AG04450 (cell line): ENCODE measurements at regions not wholly inside any gene's neighbourhood (a gene's known extent, or its start where the extent isn't known, plus 50 kb on each side); places are given as distances from the start of the nearest gene placed in this dataset.

Experiments used
- CTCF ChIA-PET: fragments of 300-600, 350-600 bp; formaldehyde crosslinking; extraction: SDS; loops from one replicate; lab custom pipeline; 2022; ENCODE audit warnings: antibody characterized with exemption, inconsistent platforms; lab: Charles Lee
- POLR2A ChIA-PET: fragments of 350-600 bp; formaldehyde crosslinking; extraction: SDS; loops from one replicate; lab custom pipeline; 2021; ENCODE audit warnings: antibody characterized with exemption, inconsistent platforms; lab: Yijun Ruan, JAX
- DNase-seq: peaks from one replicate; pipeline ENCODE4 v3.0.0-alpha.2; 2011; ENCODE audit warnings: low read depth, low spot score
- H3K27ac ChIP-seq: one replicate; pipeline ENCODE4 v1.5.1; 2012; ENCODE audit warnings: low read depth, low read length, control low read depth
- H3K27me3 ChIP-seq: one replicate; pipeline ENCODE4 v1.6.0; 2012; ENCODE audit warnings: low read length; ENCODE audit not compliant: control insufficient read depth, insufficient read depth
- H3K4me3 ChIP-seq: 2 replicates; pipeline ENCODE4 v1.5.1; 2011; ENCODE audit warnings: mild to moderate bottlenecking, low read depth, low read length, control low read depth
- H3K9me3 ChIP-seq: 2 replicates; pipeline ENCODE4 v1.5.1; 2012; ENCODE audit warnings: low read length; ENCODE audit not compliant: control insufficient read depth, insufficient read depth
- TF ChIP-seq, protein P1 (sequence below): IDR thresholded peaks from 2 replicates; pipeline ENCODE4 v1.5.1; 2011; ENCODE audit warnings: low read depth, low read length, control low read depth, inconsistent platforms

DNA sequence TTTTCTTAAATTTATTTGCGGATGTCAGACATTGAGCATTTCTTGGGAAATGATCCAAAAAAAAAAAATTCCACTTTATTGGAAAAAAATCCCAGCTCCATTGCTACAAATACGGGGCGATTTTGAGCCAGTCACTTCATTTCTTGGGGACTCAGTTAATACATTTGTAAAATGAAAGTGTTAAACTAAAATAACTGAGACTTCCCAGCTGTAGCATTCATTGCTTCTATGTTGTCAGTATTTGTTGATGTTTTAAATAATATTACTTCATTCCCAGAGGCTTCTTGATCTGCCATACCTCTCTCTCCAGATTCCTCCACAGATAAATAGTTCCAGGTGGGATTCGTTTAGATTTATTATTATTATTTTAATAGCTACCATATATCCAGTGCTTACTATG lies 77.1 kb upstream of the HS3ST3A1 start:
- TF ChIP-seq, protein P1, sequence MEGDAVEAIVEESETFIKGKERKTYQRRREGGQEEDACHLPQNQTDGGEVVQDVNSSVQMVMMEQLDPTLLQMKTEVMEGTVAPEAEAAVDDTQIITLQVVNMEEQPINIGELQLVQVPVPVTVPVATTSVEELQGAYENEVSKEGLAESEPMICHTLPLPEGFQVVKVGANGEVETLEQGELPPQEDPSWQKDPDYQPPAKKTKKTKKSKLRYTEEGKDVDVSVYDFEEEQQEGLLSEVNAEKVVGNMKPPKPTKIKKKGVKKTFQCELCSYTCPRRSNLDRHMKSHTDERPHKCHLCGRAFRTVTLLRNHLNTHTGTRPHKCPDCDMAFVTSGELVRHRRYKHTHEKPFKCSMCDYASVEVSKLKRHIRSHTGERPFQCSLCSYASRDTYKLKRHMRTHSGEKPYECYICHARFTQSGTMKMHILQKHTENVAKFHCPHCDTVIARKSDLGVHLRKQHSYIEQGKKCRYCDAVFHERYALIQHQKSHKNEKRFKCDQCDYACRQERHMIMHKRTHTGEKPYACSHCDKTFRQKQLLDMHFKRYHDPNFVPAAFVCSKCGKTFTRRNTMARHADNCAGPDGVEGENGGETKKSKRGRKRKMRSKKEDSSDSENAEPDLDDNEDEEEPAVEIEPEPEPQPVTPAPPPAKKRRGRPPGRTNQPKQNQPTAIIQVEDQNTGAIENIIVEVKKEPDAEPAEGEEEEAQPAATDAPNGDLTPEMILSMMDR, result no peak
- ChIA-PET POLR2A (no interaction called here), CTCF (no interaction called here)
- no peak for DNase-seq
- no peak overlapping the region for H3K4me3 ChIP-seq
- H3K27ac ChIP-seq, result no peak overlapping the region
- H3K9me3 ChIP-seq, result no peaks in the 10 kb centered on the region
- no peaks in the 10 kb centered on the region for H3K27me3 ChIP-seq

DNA sequence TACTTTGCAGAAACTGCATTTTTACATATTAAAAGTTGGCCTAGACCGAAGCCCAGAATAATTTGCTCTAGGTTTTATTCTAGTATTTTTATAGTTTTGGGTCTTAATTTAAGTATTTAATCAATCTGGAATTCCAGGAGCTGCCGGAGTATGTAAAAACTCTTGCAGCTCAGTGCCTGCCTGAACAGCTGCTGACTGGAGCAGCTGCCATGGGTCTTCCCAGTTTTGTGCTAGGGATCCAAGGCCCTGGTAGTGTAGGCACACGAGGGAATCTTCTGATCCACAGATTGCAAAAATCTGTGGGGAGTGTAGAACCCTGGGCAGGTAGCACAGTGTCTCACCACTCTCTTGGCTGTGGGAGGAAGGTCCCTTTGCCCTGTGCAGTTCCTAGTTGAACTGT lies 87.0 kb upstream of the HS3ST3A1 start:
- TF ChIP-seq, protein P1, result no peak
- Histone ChIP-seq H3K4me3 (no peak overlapping the region), H3K27ac (no peak overlapping the region), H3K9me3 (no peaks in the 10 kb centered on the region), H3K27me3 (no peaks in the 10 kb centered on the region)
- POLR2A ChIA-PET, result no interaction called here
- CTCF ChIA-PET, result no interaction called here
- DNase-seq, result no peak

DNA sequence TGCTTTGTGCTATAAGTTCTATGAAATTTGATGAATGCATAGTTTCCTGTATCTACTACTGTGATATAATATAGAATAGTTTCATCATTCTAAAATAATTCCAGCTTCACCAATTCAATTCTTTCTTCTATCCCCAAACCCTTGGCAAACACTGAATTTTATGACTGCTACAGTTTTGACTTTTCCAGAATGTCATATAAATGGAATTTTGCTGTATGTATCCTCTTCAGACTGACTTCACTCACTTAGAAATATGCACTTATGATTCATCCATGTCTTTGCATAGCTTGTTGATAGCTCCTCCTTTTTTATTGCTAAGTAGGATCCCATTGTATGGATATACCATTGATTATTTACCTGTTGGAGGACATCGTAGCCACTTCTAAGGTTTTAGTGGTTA lies 89.1 kb upstream of the HS3ST3A1 start:
- TF ChIP-seq, protein P1, result no peak
- ChIA-PET POLR2A (no interaction called here), CTCF (no interaction called here)
- no peak overlapping the region for H3K27ac ChIP-seq
- H3K27me3 ChIP-seq, result no peaks in the 10 kb centered on the region
- no peak overlapping the region for H3K4me3 ChIP-seq
- no peak for DNase-seq
- H3K9me3 ChIP-seq, result no peaks in the 10 kb centered on the region

DNA sequence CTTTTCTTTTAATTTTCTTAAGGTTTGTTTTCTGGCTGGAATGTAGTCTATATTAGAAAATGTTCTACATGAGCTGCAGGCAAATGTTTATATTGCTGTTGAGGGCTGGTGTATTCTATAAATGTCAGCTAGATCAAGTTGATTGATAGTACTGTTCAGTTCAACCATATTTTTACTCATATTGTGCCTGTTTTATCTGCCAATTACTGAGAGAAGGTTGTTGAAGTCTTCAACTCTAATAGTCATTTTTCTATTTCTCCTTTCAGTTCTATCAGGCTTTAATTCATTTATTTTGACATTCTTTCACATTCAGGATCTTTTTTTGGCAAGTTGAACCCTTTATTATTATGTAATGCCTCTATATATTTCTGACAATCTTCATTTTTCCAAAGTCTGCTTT lies 93.2 kb upstream of the HS3ST3A1 start:
- ChIA-PET CTCF (interaction anchor here (0.7 kb wide), 1 partner anchor 607 kb away, joined by 3 read pairs; no protein-coding TSS in a partner anchor), POLR2A (no interaction called here)
- DNase-seq, result no peak
- H3K9me3 ChIP-seq, result no peaks in the 10 kb centered on the region
- H3K4me3 ChIP-seq, result no peak overlapping the region
- TF ChIP-seq, protein P1, result no peak
- H3K27me3 ChIP-seq, result no peaks in the 10 kb centered on the region
- H3K27ac ChIP-seq, result no peak overlapping the region

DNA sequence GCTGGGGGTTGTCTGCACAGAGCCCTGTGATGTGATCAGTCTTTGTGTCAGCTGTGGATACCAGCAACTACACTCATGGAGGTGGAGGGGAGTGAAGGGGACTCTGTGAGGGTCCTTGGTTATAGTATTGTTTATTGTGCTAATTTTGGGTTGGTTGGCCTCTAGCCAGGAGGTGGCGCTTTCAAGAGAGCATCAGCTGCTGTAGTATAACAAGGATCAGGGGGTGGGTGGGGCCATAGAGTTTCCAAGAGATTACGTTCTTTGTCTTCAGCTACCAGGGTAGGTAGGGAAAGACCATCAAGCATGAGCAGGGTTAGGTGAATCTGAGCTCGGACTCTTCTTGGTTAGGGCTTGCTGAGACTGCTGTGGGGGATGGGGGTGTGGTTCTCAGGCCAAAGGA lies 97.1 kb upstream of the HS3ST3A1 start:
- DNase-seq, result no peak
- no peaks in the 10 kb centered on the region for H3K27me3 ChIP-seq
- ChIA-PET POLR2A (no interaction called here), CTCF (no interaction called here)
- TF ChIP-seq, protein P1, result no peak
- H3K4me3 ChIP-seq, result no peak overlapping the region
- H3K27ac ChIP-seq, result no peak overlapping the region
- H3K9me3 ChIP-seq, result no peaks in the 10 kb centered on the region
